ENCODE measurements at regions not wholly inside any gene's neighbourhood (a gene's known extent, or its start where the extent isn't known, plus 50 kb on each side); places are given as distances from the start of the nearest gene placed in this dataset.
"Not testable (repeated sequence)": the region's sequence is repeated elsewhere in the genome, so short reads cannot be mapped to it uniquely, and the experiment has no call there.

DNA sequence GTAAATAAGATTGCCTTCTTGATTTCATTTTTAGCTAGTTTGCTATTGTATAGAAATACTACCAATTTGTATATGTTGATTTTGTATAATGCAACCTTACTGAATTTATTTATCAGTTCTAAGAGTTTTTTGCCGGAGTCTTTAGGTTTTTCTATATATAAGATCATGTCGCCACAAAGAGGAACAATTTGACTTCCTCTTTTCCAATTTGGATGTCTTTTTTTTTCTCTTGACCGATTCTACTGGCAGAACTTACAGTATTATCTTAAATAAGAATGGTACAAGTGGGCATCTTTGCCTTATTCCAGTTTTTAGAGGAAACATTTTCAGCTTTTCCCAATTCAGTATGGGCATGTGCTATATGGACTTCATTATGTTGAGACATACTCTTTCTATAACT, 624.7 kb upstream of the ACO1 start:
- H3K4me3 Mint-ChIP-seq = no peak overlapping the region
- no peaks in the 10 kb centered on the region for H3K36me3 Mint-ChIP-seq
- CTCF ChIA-PET = no interaction called here

GRCh38 chr9:31774021-31774420, 610.4 kb upstream of the ACO1 start:
- H3K9me3 Mint-ChIP-seq = peaks cover 14% of the 10 kb centered on the region
- H3K36me3 Mint-ChIP-seq, H3K27ac Mint-ChIP-seq, H3K4me1 Mint-ChIP-seq, H3K27me3 Mint-ChIP-seq, CTCF ChIA-PET, DNase-seq, H3K4me3 Mint-ChIP-seq: not testable (repeated sequence)

More for the DNA sequence above, 624.7 kb upstream of the ACO1 start:
- Mint-ChIP-seq H3K27ac (no peak overlapping the region), H3K9me3 (no peaks in the 10 kb centered on the region), H3K27me3 (no peaks in the 10 kb centered on the region), H3K4me1 (no peaks in the 10 kb centered on the region)
- no peak for DNase-seq

DNA sequence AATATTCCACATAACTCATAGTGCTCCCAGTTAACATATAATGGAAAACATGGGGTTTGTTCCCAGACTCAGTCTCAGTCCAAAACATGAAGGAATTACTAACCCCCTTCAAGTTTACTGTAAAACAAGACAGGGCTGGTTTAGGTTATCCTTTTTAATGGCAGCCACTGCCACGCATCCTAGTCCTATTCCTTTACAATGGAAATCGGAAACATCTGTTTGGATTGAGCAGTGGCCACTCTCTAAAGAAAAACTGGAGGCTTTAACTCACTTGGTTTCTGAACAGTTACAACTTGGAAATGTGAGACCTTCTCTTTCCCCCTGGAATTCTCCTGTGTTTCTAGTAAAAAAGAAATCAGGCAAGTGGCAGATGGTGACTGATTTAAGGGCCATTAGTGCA, 609.9 kb upstream of the ACO1 start:
- peaks cover 2% of the 10 kb centered on the region for H3K36me3 Mint-ChIP-seq
- no peak for DNase-seq
- H3K4me3 Mint-ChIP-seq = no peak overlapping the region
- H3K27ac Mint-ChIP-seq = no peak overlapping the region
- CTCF ChIA-PET = no interaction called here
- no peaks in the 10 kb centered on the region for H3K4me1 Mint-ChIP-seq
- peaks cover 14% of the 10 kb centered on the region for H3K9me3 Mint-ChIP-seq
- H3K27me3 Mint-ChIP-seq = no peaks in the 10 kb centered on the region

DNA sequence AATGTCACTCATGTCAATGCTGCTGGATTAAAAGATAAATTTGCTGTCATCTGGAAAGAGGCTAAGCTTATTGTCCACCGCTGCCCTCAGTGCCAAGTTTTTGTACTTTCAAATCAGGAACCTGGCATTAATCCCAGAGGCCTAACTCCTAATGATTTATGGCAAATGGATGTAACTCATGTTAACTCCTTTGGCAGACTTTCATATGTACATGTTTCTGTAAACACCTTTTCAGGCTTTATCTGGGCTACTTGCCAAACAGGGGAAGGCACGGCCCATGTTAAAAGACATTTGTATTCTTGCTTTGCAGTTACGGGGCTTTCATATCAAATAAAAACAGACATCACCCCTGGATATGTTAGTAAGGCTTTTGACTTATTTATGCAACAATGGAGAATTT, 608.0 kb upstream of the ACO1 start:
- no peak overlapping the region for H3K27ac Mint-ChIP-seq

DNA sequence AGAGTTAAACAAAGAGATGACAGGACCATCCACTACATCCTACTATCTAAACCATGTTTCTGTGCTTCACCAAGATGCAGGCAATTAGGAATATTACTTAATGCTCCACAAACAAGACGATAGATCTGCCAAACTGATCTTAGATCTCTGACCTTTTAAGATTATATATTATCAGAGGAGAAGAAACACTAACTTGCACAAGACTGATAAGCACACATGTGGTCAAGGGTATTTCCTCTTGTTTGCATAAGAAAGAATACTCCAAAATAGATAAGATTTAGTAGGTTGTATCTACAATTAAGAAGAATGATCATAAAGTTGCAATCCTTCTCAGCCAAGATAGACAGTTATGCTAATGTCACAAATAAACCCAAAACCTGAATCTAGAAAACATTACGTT, 601.0 kb upstream of the ACO1 start:
- CTCF ChIA-PET = no interaction called here
- no peak for DNase-seq
- no peaks in the 10 kb centered on the region for H3K4me1 Mint-ChIP-seq

More for the DNA sequence above, 608.0 kb upstream of the ACO1 start:
- Mint-ChIP-seq H3K27me3 (no peaks in the 10 kb centered on the region), H3K4me1 (no peaks in the 10 kb centered on the region), H3K4me3 (no peak overlapping the region), H3K36me3 (no peaks in the 10 kb centered on the region), H3K9me3 (peaks cover 26% of the 10 kb centered on the region)
- CTCF ChIA-PET = no interaction called here
- no peak for DNase-seq

DNA sequence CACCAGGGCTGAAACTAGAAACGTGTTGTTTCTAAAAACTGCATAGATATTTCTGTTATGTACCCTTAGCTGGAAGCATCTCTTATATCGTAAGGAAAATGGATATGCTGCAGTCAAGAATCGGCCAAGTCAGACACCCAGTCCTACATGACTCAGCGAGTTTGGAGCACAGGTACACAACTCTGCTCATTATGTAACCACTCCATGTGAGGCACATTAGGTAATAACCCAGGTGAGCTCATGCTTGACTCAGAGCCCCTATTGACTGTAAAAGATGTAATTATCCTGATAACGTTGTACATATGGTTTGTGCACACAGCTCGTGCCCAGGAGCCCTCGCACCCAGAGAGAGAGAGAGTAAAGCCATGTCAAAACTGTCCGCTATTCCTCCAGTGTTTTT, 593.7 kb upstream of the ACO1 start:
- Mint-ChIP-seq H3K27ac (no peak overlapping the region), H3K36me3 (no peaks in the 10 kb centered on the region), H3K9me3 (no peaks in the 10 kb centered on the region)

More for the DNA sequence above, 601.0 kb upstream of the ACO1 start:
- Mint-ChIP-seq H3K27me3 (no peaks in the 10 kb centered on the region), H3K27ac (no peak overlapping the region), H3K4me3 (no peak overlapping the region), H3K36me3 (no peaks in the 10 kb centered on the region), H3K9me3 (peaks cover 21% of the 10 kb centered on the region)

GRCh38 chr9:31799953-31800609, 584.4 kb upstream of the ACO1 start:
- no peaks in the 10 kb centered on the region for H3K4me1 Mint-ChIP-seq
- no peak overlapping the region for H3K27ac Mint-ChIP-seq
- DNase-seq = no peak
- no peaks in the 10 kb centered on the region for H3K9me3 Mint-ChIP-seq
- CTCF ChIA-PET = interaction anchor here (0.7 to 0.9 kb wide), 2 partner anchors 681 to 1954 kb away, joined by 3 to 5 read pairs; no protein-coding TSS in a partner anchor
- no peak overlapping the region for H3K4me3 Mint-ChIP-seq
- H3K36me3 Mint-ChIP-seq = no peaks in the 10 kb centered on the region
- H3K27me3 Mint-ChIP-seq = peaks cover 3% of the 10 kb centered on the region

More for the DNA sequence above, 593.7 kb upstream of the ACO1 start:
- no peak for DNase-seq
- CTCF ChIA-PET = no interaction called here
- Mint-ChIP-seq H3K4me1 (no peaks in the 10 kb centered on the region), H3K4me3 (no peak overlapping the region), H3K27me3 (no peaks in the 10 kb centered on the region)

DNA sequence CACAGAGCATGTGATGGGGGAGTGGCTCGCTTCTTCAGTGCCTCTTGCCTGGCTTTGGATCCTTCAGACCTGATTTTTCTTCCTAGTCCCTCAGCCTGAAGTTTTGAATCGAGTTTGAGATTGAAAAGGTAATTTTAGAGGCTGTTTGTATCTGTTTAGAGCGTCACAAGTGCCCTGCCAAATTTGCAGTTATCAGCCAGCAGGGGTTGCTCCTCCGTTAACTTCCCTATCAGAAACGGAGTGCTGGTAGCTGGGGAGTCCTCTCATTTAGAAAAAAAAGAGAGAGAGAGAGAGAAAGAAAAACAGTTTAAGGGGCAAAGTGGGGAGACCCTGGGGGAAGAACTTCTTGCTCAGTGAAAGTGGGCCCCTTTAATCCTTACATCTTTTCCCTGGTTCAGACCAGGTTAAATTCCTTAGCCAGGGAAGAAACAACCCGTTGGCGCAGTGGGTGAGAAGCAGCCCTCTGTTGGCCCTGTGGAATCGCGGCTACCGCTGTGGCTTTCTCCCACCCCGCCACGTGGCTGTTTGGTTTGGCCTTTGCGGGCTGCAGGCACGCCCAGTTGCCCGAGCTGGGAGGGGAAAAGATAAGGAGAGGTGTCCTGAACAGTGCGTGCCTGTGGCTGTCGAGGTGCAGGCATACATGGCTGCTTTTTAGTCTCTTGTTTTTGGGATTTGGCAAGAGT, 576.7 kb upstream of the ACO1 start:
- Mint-ChIP-seq H3K27me3 (peaks cover 21% of the 10 kb centered on the region), H3K4me3 (no peak overlapping the region), H3K9me3 (no peaks in the 10 kb centered on the region), H3K27ac (no peak overlapping the region), H3K36me3 (no peaks in the 10 kb centered on the region), H3K4me1 (no peaks in the 10 kb centered on the region)
- CTCF ChIA-PET = no interaction called here
- DNase-seq = no peak

GRCh38 chr9:31808766-31809165, 575.7 kb upstream of the ACO1 start:
- Mint-ChIP-seq H3K36me3 (no peaks in the 10 kb centered on the region), H3K4me3 (no peak overlapping the region), H3K9me3 (no peaks in the 10 kb centered on the region), H3K27ac (no peak overlapping the region), H3K4me1 (no peaks in the 10 kb centered on the region), H3K27me3 (peaks cover 21% of the 10 kb centered on the region)
- CTCF ChIA-PET = no interaction called here
- DNase-seq = no peak

- H3K4me3 Mint-ChIP-seq = no peak overlapping the region
- CTCF ChIA-PET = no interaction called here
Measured at GRCh38 chr9:31820426-31820825, 564.0 kb upstream of the ACO1 start.

GRCh38 chr9:31821583-31821982, 562.9 kb upstream of the ACO1 start:
- no peaks in the 10 kb centered on the region for H3K27me3 Mint-ChIP-seq
- DNase-seq = no peak
- no peaks in the 10 kb centered on the region for H3K4me1 Mint-ChIP-seq
- CTCF ChIA-PET = no interaction called here
- no peak overlapping the region for H3K27ac Mint-ChIP-seq
- H3K36me3 Mint-ChIP-seq = no peaks in the 10 kb centered on the region
- no peaks in the 10 kb centered on the region for H3K9me3 Mint-ChIP-seq
- H3K4me3 Mint-ChIP-seq = no peak overlapping the region

More at GRCh38 chr9:31820426-31820825, 564.0 kb upstream of the ACO1 start:
- Mint-ChIP-seq H3K36me3 (no peaks in the 10 kb centered on the region), H3K4me1 (no peaks in the 10 kb centered on the region), H3K27me3 (no peaks in the 10 kb centered on the region), H3K27ac (no peak overlapping the region), H3K9me3 (no peaks in the 10 kb centered on the region)
- no peak for DNase-seq

- Mint-ChIP-seq H3K9me3 (no peaks in the 10 kb centered on the region), H3K4me1 (no peaks in the 10 kb centered on the region), H3K4me3 (no peak overlapping the region), H3K27me3 (no peaks in the 10 kb centered on the region), H3K27ac (no peak overlapping the region), H3K36me3 (no peaks in the 10 kb centered on the region)
- CTCF ChIA-PET = no interaction called here
- no peak for DNase-seq
Measured at GRCh38 chr9:31823365-31823764, 561.1 kb upstream of the ACO1 start.

DNA sequence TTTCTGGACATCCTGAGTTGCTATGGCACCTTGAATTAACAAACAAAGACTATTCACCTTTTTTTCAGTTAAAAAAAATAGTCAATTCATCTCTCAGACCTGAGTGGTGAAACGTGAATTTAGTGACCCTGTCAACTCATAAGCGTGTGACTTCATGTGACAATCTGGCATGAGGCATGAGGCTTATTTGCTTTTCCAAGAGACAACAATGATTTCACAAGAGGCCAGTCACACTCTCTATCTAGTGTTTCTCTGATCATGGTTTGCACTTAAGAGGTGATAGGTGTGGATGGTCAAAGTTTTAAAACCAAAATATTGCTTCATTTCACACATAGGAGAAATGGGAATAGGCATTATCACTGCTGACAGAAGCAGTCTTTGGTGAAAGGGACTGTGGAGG, 559.6 kb upstream of the ACO1 start:
- no peaks in the 10 kb centered on the region for H3K9me3 Mint-ChIP-seq
- H3K36me3 Mint-ChIP-seq = no peaks in the 10 kb centered on the region
- no peaks in the 10 kb centered on the region for H3K4me1 Mint-ChIP-seq
- no peak overlapping the region for H3K4me3 Mint-ChIP-seq
- no peak overlapping the region for H3K27ac Mint-ChIP-seq
- DNase-seq = no peak
- H3K27me3 Mint-ChIP-seq = no peaks in the 10 kb centered on the region
- CTCF ChIA-PET = no interaction called here

- no peak overlapping the region for H3K27ac Mint-ChIP-seq
- CTCF ChIA-PET = no interaction called here
Measured at GRCh38 chr9:31837211-31837610, 547.2 kb upstream of the ACO1 start.

DNA sequence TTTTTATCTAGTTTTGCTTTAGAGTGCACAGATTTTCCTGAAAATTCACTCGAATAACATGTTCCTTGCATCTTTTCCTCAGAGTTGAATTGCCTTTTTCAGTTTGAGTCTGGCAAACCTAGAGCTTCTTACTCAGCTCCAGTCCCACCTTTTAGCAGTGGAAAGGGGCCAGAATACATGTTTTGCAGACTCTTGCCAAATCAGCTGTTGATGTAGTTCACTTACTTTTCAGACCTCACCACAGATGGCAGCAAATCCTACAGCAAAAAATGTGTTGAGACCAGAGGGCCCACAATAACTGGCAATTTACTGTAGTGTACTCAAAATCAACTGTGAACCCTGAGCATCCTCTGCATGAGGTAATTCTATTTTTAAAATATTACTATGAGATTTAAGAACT, 545.2 kb upstream of the ACO1 start:
- Mint-ChIP-seq H3K9me3 (no peaks in the 10 kb centered on the region), H3K4me1 (no peaks in the 10 kb centered on the region), H3K27ac (no peak overlapping the region), H3K36me3 (no peaks in the 10 kb centered on the region), H3K4me3 (no peak overlapping the region), H3K27me3 (no peaks in the 10 kb centered on the region)
- no peak for DNase-seq
- CTCF ChIA-PET = no interaction called here

More at GRCh38 chr9:31837211-31837610, 547.2 kb upstream of the ACO1 start:
- Mint-ChIP-seq H3K36me3 (no peaks in the 10 kb centered on the region), H3K4me1 (no peaks in the 10 kb centered on the region), H3K27me3 (no peaks in the 10 kb centered on the region), H3K4me3 (no peak overlapping the region), H3K9me3 (no peaks in the 10 kb centered on the region)
- DNase-seq = no peak

Data from activated naive CD4-positive, alpha-beta T cell treated with anti-CD3 and anti-CD28 coated beads, Interleukin-2, amount 10 ng/mL, durations not matched to agents 7 days and 5 days (primary cell).